GM10248 (cell line): ENCODE measurements at regions not wholly inside any gene's neighbourhood (a gene's known extent, or its start where the extent isn't known, plus 50 kb on each side); places are given as distances from the start of the nearest gene placed in this dataset.

Experiments
- CTCF ChIA-PET: fragments of 300-600 bp; sonication (Branson Sonifier 250); formaldehyde crosslinking; extraction: SDS; loops from one replicate; lab custom pipeline; 2021; ENCODE audit warnings: antibody characterized with exemption; lab: Yijun Ruan, JAX
- POLR2A ChIA-PET: fragments of 350-650 bp; sonication (Branson Sonifier 250); formaldehyde crosslinking; extraction: SDS; loops from one replicate; lab custom pipeline; 2020; ENCODE audit warnings: antibody characterized with exemption; lab: Yijun Ruan, JAX
- DNase-seq: peaks from one replicate; pipeline ENCODE4 v3.0.0; 2012; ENCODE audit errors: extremely low spot score
- TF ChIP-seq, protein P1 (sequence below): IDR thresholded peaks from 2 replicates; pipeline ENCODE4 v1.5.1; 2012; ENCODE audit warnings: mild to moderate bottlenecking, low read depth; ENCODE audit errors: extremely low read depth, missing control alignments, control extremely low read depth

DNA sequence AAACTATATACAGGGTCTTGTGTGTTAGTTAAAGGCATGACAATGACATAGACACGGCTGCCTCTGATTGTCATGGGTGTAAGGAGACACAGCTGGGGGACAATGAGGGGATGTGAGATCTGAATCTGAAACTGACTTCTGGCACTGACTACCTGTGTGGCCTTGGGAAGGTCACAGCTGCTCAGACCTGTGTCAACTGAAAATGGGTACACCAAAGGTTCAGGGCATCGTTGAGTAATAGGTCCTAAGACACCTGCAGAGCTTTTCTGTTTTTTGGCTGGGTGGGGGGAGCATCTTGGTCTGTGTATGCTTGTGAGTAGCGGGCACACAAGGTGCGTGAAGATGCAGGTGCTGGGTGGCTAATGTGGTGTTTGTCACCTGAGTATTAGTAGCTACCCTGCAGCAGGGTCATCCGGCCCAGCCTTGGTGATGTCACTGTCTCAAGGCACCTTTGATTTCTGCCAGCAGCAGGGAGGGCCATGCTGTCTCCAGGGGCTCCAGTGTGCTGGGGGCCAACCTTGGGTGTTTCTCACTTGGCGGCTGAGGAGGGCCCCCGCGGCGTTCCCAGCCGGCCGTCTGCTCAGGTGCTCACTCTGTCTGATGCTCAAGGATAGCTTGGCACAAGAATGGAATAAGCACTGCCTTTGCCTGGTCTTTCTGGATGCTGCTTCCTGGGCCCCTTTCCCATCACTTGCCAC, 53.1 kb upstream of the HS6ST1 start:
- ChIA-PET POLR2A (no interaction called here), CTCF (interaction anchor here (1.2 to 1.6 kb wide), 3 partner anchors 10 to 50 kb away, joined by 3 to 4 read pairs (median 3); no protein-coding TSS in a partner anchor)
- TF ChIP-seq, protein P1, sequence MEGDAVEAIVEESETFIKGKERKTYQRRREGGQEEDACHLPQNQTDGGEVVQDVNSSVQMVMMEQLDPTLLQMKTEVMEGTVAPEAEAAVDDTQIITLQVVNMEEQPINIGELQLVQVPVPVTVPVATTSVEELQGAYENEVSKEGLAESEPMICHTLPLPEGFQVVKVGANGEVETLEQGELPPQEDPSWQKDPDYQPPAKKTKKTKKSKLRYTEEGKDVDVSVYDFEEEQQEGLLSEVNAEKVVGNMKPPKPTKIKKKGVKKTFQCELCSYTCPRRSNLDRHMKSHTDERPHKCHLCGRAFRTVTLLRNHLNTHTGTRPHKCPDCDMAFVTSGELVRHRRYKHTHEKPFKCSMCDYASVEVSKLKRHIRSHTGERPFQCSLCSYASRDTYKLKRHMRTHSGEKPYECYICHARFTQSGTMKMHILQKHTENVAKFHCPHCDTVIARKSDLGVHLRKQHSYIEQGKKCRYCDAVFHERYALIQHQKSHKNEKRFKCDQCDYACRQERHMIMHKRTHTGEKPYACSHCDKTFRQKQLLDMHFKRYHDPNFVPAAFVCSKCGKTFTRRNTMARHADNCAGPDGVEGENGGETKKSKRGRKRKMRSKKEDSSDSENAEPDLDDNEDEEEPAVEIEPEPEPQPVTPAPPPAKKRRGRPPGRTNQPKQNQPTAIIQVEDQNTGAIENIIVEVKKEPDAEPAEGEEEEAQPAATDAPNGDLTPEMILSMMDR: no peak

DNA sequence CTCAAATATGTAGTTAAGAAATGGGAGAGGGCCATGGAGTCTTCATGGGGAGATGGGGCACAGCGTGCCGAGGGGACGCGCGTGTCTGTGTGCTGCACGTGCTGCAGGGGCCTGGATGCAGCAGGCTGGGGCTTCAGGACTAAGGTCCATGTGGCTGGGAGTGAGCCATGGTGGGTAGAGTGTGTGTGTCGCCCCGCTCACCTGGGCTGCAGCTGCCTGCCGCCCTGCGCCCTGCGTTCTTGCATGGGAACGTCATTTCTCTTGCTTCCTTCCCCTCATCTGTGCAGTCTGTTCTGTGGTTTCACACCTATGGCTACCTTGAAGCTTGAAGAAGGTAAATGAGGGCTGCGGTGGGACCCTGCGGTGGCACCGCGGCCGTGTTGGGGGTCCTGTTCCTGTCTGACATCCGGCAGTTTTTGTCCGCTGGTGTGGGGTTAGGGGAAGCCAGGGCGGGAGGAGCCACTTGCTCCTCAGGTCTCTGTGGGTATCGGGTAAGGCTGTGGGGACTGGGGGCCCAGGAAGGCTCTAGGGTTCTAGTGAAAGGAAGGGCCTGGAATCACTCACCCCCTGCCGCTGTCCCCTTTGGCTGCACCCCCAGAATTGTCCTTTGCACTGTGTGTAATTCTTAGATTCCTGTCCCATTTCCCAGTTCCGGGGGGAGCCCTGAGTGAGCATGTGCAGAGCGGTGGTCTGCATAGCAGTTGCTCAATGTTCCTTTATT, 54.1 kb upstream of the HS6ST1 start:
- ChIA-PET CTCF (interaction anchor here (1.2 to 1.6 kb wide), 3 partner anchors 9 to 51 kb away, joined by 3 to 4 read pairs (median 3); no protein-coding TSS in a partner anchor), POLR2A (no interaction called here)
- DNase-seq: no peak
- TF ChIP-seq, protein P1: no peak

More for the DNA sequence above, 53.1 kb upstream of the HS6ST1 start:
- DNase-seq: no peak

- DNase-seq: no peak
- TF ChIP-seq, protein P1: no peak
- ChIA-PET POLR2A (no interaction called here), CTCF (no interaction called here)
These were observed 54.9 kb upstream of the HS6ST1 start for GRCh38 chr2:128373451-128374000.

DNA sequence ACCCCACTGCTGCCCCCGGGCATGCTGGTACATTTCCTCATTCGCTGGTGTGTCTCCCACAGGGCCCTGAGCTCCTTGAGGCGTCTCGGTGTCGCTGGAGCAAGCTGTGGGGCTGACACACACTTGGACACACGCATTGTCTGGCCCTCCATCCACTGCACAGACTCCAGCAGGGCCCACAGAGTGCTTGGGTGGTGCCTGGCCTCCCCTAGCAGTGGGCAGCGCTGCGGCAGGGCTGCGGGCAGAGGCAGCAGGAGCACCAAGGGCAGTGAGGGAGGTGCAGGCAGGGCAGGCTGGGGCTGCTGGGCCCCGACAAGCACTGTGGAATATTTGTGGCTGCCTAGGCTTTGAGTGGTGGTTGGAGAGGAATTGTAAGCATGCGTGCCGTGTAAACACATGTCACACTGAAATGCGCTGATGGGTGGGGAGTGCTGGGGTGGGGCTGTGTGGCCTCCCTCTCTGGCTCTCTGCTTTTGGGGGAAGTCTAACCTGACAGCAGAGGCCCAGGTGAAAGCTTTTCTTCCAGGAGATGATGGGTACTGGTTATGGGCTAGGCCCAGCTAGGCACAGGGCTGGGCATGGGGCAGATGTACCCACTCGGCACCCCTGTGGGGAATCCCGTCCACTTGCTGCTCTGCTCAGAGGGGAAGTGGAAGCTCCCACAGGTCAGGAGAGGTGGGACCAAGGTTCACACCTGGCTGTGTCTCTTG, 55.5 kb upstream of the HS6ST1 start:
- ChIA-PET POLR2A (no interaction called here), CTCF (no interaction called here)
- no peak for DNase-seq
- TF ChIP-seq, protein P1: no peak

DNA sequence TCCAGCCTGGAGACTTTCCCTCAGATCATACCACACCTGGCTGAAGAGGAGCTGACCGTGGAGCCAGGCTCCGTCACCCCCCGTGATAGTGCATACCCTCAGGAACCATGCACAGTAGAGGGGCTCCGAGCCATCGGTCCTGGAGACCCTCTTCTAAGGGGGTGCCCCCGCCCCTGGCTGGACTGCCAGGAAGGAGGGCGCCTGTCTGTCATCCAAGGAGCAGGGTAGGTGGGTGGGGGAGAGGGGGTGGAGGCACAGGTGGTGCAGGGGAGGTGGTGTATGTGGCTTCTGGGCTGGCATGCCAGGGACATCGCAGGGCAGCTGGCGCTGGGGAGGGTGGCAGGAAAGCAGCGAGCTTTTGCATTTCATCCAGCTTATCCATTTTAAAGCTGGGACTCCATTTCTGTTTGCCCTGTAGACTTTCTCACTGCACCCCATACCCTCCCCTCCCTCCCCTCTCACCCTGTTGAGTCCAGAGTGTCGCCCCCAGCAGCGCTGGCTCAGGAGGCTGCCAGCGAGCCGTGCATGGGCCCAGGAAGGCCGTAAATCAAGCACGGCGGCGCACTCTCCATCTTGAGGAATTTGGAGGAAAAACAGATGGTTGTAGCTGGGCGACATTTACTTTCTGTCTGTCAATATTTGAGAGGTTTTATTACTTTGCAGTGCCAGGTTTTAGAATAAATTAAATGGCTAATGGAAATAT, 56.2 kb upstream of the HS6ST1 start:
- POLR2A ChIA-PET: no interaction called here
- CTCF ChIA-PET: no interaction called here

More for the DNA sequence above, 56.2 kb upstream of the HS6ST1 start:
- DNase-seq: no peak
- TF ChIP-seq, protein P1: no peak
